GM11168 (cell line): ENCODE measurements at regions not wholly inside any gene's neighbourhood (a gene's known extent, or its start where the extent isn't known, plus 50 kb on each side); places are given as distances from the start of the nearest gene placed in this dataset.

ENCODE experiments used
- in situ Hi-C: fragments of 300-500 bp; cut with MboI; formaldehyde crosslinking; loops from one replicate; pipeline ENCODE4 v1.12.0; 2022; ENCODE audit warnings: low sequenced_read_pairs; ENCODE audit not compliant: unreplicated experiment

DNA sequence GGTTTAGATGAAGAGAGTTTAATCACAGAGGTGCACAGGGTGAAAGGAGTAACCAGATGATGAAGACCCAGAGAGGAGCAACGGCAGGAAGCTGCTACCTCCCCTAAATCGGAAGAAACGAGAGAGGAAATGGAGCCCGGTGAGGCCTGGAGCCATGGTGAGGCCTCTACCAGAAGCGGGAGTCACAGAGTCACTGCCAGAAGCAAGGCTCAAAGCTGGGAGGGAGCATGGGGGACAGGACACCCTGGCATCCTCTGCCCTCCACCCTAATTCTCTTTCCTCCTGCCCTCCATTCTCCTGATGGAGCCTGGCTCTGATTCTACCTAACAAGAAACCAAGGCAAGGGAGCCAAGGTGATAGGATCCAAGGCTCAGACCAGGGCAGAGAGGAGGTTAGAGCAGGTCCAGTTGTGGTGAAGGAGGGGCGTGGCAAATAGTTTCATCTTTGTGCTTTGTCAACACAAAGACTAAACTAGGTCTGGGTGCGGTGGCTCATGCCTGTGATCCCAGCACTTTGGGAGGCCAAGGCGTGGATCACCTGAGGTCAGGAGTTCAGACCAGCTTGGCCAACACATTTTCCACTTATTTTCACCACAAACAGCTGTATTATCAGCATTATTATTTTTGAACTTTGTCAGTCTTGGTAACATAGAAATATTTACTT, 134.4 kb upstream of the RAI14 start:
- in situ Hi-C loops = loop anchor here (25.0 kb wide), 1 partner anchor 391 kb away; the partner anchor contains the start of genes BRIX1 and RAD1

DNA sequence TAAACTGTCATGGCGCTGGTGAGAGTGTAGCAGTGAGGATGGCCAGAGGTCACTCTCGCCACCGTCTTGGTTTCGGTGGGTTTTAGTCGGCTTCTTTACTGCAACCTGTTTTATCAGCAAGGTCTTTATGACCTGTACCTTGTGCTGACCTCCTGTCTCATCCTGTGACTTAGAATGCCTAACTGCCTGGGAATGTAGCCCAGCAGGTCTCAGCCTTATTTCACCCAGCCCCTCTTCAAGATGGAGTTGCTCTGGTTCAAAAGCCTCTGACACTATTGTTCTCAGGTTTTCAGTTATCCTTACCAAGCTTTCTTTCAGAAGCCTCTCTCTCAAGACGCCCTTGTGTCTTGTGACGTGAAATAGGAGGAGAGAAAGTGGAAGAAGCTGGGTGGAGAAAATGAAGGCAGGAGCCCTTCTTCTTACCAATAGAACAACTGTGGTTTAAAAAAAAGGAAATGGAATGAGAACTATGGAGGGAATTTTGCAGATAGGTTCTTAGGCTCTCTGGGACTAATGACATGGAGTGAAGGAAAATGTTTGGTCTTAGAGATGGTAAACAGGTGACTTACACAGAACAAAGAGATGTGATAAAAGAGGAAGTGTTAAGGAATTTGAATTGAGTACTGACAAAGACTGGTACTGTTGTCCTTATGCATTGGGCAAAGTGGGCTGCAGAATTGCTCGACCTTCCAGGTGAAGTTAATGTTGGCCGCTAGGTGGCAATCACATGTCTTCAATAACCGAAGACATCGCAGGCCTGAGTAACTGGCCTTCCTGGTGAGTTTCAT, 133.3 kb upstream of the RAI14 start:
- in situ Hi-C loops = loop anchor here (25.0 kb wide), 1 partner anchor 390 kb away; the partner anchor contains the start of genes BRIX1 and RAD1

DNA sequence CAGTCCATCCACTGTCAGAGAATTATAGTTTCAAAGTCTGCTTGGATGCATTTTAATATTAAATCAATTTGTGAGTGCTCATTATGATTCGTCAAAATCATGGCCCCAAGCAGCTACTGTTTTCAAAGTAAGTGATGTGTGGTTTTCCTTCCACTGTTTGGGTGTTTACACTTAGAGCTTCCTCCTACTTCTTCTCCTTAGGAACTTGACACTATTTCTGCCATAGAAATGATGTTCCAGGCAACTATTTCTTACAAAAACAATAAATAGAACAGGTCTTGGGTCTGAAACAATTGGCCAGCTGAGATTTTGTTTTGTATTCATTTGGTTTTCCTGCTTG, 132.8 kb upstream of the RAI14 start:
- in situ Hi-C loops = loop anchor here (25.0 kb wide), 1 partner anchor 389 kb away; the partner anchor contains the start of genes BRIX1 and RAD1

DNA sequence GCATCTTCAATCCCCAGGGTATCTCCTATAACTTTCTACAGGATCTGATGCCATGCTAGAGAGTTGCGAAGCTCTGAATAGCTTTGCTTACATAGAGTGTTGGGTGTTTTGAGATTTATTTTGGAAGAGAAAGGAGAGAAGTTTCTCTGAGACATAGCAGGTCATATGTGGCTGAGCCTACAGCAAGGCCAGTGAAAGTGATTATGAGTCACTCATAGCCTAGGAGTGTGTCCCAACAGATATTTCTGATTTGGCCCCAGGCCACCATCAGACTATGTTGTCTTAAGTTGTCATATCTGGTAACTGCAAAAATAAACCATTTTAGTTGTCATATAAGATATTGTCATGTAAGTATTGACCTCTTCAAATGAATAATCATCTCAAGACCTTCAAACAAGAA, 132.0 kb upstream of the RAI14 start:
- in situ Hi-C loops = loop anchor here (25.0 kb wide), 1 partner anchor 388 kb away; the partner anchor contains the start of genes BRIX1 and RAD1

DNA sequence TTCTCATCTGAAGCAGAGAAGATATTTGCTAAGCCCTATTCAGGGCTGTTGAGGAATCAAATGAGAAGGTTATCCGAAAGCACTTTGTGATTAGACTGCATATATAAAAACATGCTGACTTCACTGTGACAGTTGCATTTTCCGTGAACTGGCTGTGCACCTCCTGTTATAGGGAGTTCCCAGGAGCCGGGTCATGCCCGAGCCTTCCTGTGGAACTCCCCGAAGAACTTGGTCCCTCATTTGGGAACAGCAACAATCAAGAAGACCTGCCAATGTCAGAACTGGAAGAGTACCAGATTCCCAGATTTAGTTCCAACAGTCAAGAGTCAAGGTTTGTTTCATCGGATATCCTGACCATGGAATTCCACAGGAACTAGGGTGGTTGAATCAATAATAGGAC, 130.4 kb upstream of the RAI14 start:
- in situ Hi-C loops = no loop called here

DNA sequence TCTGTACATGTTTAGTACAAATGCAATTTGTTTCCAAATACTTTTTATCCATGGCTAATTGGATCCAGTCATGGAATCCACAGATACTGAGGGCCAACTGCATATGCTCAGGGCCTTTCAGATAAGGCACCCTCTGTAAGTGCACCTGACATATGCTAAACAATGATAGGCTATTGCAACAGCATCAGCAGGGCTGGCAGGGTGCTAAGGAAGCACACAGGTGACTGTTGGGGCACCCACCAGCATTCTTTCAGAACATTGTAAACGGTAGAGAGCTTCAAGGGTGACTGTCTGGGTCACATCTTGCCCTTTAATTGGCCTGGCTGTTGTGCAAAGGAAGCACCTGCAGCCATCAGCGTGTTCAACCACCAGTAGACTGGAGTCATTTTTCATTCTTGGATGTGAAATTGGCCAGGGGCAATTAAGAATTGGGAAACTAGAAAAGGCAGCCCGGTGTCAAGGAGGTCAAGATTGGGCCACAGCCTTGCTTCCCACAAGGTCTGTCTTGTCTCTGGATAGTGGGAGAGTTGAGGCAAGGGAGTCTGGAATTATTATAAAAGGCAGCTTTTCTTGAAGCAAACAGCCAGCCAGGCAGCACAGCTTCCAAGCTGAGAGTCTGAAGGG, 129.3 kb upstream of the RAI14 start:
- in situ Hi-C loops = no loop called here

DNA sequence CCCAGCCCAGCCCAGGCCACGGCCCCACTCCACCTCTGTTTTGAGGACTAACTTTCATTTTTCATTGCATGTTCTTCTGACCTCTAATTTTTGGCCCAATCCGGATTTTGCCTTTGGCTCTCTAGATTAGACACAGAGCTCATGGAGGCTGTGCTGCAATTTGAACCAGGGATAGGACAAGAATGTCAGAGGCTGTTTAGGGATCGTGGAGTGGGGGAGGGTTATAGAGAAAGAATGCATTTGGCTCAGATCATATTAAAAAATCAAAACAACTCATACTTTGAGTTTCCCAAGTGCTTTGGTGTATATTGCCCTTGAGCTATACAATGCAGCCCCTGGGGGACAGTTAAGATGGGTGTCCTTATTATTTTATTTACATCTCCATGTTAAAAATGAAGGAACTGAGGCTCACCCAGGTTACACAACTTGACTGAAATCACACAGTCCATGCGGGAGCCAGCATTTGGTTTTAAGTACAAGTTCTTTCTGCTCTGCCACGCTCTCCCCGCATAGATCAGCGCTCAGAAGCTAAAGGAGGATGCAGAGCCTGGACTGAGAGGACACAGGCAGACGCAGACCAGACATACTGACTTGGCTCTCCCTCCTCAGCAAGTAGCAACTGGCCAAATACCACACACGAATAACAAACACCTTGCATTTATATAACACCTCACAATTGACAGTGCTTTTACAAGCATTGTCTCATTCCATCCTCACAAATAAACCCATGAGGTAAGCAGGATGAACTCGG, 126.4 kb upstream of the RAI14 start:
- in situ Hi-C loops = no loop called here

DNA sequence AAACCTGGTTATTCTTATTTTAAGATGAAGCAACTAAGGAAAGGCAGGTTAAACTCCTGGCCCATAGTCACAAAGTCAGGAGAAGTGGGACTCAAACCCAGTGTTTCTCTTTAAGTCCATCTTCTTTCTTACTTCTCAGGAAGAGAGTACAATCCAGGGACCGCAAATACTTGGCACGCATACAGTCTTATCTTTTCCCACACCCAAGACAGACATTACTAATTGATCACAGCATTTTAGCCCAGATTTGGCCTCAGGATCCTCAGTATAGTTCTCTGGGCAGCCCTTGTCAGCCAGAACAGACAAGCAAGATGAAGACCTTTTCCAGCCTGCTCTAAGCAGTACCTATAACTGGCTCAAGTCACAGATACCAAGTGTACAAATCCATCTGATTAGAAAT, 125.5 kb upstream of the RAI14 start:
- in situ Hi-C loops = no loop called here

DNA sequence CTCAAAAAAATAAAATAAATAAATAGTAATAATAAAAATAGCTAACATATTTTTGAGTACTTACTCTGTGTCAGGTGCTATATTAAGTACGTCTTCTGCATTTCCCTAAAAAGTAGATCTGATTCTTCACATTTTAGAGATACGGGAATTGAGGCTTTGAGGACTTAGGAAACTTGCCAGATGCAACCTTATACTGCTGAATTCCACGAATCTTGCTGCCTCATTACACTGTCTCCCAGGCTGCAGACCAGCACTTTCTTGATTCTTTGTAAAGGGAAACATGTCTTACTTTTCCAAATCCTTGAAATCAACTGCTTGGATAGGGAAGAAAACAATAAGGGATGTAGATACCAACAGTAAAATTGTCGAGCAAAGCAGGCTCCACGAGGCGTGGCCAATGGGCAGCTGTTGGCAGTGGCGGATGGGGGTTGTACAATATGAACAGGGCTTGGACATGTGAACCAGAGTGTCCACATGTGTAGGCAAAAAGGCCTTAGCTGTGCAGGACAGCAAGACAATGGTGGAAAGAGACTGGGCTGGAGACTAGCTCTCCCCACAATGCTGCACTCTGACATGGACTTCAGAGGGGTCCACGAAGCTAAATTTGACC, 124.3 kb upstream of the RAI14 start:
- in situ Hi-C loops = no loop called here

DNA sequence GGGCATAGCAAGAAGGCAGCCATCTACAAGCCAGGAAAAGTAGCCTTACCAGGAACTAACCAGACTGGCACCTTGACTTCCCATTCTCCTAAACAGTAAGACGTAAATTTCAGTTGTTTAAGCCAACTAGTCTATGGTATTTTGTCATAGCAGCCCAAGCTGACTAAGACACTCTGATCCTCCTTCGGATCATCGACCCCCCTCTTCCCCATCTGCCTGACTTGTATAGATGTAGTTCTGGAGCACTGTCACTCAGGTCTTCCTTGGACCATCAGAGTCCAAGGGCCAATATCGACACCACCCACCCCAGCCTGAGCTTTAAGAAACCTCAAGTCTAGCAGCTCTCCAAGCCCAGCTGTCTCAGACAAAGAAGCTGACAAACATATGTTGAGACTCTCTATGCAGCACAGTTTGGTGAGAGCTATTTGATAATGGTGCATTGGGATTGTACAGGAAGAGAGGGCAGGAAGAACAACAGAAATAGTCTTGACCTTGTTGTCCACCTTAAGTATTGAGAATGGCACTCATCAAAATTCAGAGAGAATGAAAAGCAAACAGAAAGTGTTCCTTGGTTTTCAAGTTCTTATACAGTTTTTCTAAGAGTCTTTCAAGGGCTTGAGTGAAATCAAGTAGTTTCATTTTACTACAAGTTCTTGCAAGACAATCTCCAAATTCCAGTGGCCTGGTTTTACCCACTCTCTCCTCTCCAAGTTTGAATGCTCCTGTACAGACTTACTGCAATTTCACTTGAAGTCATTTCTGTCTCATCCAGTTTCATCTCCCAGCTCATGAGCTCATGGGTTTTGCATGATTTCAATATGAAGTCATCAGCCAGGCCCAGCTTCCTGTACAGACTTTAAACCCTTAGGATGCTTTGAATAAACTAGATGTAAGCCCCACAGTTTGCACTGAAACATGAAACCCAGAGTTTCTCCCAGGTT, 122.3 kb upstream of the RAI14 start:
- in situ Hi-C loops = no loop called here

DNA sequence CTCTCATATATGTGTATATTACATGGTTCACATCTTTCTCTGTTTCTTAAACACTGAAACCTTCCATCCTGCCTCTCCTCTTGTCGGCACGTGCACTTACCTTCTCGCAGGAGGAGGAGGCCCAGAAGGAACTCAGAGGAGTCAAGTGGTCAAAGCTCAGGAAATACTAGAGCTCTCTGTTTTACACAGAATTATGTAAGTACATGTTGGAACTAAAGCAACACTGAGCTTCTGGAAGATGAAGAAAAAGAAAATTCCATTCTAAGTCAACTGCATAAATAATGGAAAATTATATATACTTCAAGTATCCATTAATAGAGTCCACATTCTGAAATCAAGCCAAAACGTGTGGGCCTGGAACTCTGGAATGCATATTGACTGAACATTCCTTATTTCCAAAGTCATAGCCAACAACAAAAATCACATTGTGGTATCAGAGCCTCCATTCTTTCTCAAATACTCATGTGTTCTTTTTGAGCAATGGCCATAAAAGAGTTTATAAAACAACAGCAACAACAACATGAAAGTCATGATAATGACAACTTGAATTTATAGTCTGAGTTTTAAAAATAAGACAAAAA, 121.5 kb upstream of the RAI14 start:
- in situ Hi-C loops = no loop called here

DNA sequence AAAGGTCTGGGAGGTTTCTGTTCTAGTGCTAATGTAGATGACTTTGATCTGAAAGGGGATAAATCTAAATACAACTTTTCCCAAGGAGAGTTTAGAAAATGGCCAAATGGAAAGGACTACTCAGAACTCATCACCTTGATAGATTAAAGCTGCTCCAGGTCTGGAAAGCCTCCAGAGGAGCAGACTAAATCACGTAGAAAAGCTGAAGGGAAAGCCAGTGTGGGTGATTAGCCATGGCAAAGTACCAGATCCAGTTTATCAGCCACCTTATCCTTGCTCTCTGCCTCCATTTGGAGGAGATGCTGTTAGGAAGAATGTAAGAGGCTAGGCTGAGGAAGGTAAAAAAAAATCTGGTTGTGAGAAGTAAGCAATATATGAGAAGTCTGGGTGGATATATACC, 120.7 kb upstream of the RAI14 start:
- in situ Hi-C loops = no loop called here

DNA sequence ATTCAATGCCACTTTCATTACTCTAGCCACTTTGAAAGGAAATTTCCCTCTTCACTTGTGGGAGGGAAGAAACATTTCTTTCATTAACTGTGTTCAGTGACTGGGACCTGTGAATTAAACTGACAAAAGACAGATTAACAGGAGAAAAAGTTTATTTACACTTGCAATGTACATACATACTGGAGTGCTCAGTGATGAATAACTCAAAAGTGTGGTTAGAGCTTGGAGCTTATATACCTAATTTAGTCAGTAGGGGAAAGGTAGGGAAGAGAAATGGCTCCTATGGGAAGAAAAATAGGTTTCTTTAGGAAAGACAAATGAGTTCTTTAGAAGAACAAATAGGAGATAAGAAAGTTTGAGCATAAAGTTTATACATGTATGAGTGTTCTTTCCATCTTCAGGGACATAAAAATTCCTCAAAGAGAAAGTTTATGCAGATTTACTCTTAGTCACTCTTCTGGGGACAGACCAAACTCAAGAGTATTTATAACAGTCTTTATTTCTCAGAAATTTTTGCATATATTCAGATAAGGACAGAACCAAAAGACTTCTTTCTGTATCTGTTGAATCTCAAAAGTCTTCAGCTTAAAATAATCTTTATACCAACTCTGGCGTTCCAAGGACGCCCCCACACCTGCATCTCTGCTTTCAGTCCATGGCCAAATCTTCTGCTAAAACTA, 120.0 kb upstream of the RAI14 start:
- in situ Hi-C loops = no loop called here

DNA sequence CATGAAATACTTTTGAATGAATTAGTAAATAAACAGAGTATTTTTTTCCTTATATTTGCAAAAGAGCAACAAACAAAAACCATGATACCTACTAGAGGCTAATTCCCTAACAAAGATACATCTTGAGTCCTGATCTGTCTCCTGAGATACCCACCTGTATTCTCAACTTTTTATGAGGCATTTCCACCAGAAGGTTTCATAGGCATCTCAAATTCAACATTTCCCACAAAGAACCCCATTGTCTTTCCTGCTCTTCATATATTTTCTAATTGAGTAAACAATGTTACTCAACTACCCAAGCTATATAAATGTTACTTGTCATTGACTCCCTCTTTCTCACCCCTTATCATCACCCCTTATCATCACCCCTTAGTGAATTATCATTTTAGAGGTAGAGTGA, 119.4 kb upstream of the RAI14 start:
- in situ Hi-C loops = no loop called here

DNA sequence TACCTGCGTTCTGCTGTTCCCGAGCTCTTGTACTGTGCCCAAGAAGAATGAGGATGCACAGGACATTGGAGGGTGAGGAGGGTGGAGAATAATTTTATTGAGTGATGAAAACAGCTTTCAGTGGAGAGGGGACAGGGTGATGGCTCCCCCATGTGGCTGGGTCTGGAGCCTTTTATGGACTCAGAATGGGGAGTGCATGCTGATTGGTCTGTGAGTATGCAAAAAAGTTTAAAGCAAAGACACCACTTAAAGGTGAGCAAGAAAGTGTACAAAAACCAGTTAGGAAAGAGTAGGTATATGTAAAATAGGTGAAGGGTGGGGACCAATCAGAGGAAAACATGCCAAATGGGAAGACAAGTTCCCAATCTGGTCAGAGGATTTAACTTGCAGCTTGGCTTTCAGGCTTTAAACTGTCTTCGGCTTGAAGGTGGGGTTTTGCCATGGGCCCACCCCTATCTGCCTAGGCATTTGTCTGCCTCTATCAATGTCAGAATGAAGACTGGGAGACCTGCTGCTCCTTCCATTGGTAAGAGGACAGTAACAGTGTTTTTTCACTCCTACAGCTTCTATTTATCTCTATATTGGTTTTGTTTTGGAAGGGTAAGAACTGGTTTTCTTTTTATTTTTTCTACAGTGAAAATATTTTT, 118.0 kb upstream of the RAI14 start:
- in situ Hi-C loops = no loop called here

DNA sequence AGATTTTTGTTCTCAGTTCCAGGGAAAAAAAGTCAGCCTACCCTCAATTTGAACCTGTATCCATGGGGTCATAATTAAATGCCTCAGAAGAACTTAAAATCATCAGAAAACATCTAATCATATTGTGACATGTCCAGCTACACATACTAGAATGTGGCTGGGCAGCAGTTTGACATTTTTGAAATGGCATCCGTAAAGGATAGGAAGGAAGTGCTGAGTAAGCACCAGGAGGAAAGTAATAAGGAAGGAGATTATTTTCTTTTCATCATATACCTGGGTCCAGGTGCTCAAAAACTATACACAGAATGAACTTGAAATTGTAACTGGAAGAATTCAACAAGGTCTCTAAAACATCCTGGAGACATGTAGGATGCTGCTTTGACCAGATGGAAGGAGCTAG, 116.9 kb upstream of the RAI14 start:
- in situ Hi-C loops = no loop called here

DNA sequence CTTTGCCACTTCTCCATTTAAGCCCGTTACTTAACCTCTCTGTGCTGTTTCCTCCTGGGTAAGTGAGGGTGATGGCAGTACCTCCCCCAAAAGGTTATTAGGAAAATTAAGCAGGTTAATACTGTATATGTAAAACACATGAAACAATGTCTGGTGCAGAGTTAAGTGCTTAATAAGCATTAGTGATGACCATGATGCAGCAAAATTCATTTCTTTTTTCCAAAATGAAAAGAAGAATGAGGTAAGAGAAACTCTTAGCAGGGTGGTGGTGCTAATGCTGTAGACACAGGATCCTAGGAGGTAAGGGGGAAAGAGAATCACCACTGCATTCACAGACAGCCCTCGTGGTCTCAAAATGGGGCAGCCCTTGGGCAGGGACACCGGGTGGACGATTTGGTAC, 115.1 kb upstream of the RAI14 start:
- in situ Hi-C loops = no loop called here

DNA sequence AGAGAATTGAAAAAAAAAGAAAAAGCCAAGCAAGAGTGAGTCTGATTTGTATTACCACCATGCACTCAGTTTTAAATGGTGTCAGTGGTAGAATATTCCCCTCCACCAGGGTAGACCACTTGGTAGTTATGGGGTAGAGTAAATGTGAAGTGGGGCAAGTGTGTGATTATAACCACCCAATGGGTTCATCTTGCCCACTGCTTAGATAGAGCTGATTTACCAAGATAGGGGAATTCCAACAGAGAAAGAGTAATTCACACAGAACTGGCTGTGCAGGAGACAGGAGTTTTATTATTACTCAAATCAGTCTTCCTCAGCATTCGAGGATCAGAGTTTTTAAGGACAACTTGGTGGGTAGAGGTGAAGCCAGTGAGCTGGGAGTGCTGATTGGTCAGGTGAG, 113.3 kb upstream of the RAI14 start:
- in situ Hi-C loops = no loop called here
